HG02623 (cell line): ENCODE measurements at regions not wholly inside any gene's neighbourhood (a gene's known extent, or its start where the extent isn't known, plus 50 kb on each side); places are given as distances from the start of the nearest gene placed in this dataset.

ENCODE experiments used
- ATAC-seq: cut with Tn5 transposase; IDR thresholded peaks from one replicate; pipeline ENCODE4 v1.9.1; 2021; ENCODE audit warnings: moderate library complexity; ENCODE audit not compliant: unreplicated experiment

DNA sequence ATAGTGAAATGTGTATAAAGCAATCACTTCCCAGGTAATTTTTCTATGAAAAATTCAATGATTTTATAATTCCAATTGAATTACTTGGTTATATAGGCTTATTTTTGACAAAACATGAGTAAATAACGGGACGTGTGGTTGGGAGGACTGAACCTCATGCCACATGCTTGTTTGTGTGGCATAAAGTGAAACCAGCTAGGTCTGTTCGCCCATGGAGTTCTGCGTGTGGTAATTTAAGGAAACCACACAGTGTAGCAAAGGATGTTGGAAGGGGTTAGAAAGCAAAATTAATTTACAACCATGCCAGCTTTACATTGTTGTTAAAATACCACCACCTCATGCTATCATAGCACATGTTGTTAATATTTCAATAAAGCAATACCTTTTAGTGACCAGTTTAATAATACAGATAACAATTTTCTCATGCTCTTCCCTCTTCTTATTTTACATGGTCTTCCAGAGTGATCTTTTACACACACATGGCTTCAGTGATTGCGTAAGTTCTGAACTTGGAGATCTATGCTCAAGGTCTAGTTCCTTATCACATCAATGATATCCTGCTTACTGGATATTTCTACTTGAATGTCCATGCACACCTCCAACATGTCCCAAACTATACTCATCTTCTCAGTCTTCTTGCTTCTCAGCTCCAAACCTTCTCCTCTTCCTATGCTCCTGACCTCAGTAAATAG is 156.4 kb upstream of the ITGA4 start:
- no peak for ATAC-seq

DNA sequence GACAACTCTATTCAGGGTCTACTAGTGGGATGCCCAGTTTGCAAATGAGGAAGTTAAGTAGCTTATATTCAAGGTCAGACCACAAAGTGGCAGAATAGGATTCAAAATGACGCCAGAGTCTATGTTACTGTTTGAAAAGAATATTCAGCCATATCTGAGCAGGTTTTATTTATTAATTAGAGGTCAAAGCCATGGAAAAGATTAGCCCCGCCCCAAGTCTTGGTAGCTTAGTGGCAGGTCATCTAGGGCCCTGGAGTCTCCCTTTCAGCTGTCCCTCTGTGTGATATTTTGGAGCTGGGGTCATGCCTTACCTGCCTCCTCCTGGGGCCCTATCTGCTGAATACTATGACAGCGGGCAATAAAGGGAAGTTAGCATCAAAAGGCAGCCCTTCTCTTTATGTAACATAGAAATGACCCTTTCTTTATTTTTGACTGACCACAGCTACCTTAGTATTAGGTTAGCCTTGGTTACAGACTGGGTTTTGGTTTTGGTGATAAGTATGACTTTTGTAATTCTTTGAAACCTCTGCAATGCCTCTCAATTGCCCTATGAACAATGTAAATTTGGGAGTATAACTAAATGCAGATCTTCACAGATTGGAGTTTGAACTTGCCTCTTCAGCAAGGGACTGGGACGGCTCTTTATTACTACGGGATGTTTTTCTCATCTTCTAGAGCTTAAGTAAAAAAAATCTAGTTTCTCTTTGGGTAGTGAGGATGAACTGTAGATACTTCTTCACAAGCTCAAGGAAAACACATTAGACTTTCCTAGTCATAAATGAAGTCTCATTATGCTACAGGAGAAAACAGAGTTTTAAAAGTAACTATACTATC is 153.0 kb upstream of the ITGA4 start:
- no peak for ATAC-seq

DNA sequence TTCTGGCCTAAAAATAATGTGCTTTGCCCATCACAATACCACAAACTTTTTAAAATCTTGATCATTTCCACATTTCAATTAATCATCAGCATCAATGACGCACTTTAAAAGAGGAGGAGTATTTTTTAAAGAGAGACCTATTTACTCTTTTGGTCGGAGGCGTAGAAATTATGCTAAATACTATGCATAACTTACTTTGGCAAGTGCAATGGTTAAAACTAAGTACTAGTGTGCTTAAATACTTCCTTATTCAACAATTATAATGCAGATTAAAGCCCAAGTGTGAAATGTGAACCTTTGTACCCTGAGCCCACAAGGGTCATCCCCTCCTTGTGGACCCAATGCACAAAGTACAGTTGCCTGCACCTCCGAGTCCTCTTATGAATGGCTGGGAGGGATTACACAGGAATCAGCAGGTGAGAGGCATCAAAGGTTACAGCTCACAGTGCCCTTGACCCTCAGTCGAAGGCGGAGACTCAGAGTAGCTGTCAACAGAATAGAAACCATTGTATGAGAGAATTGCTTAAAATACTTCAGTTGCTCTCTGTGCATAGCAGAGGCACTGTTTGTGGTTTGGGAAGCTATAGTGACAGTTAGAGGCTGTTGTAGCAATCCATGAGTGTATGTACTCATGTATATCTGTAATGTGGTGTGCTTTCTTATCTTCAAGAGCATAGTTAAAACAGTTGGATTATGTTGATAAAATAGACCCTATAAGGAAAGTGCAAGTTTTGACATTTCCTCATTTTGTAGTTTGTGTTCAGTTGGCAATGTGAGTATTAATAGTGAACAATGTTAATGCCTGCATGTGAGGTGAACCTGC is 151.7 kb upstream of the ITGA4 start:
- peak; percentile 84 for ATAC-seq

GRCh38 chr2:181306785-181307184 is 150.4 kb upstream of the ITGA4 start:
- ATAC-seq, result no peak

GRCh38 chr2:181307203-181307991 is 149.8 kb upstream of the ITGA4 start:
- ATAC-seq, result no peak

DNA sequence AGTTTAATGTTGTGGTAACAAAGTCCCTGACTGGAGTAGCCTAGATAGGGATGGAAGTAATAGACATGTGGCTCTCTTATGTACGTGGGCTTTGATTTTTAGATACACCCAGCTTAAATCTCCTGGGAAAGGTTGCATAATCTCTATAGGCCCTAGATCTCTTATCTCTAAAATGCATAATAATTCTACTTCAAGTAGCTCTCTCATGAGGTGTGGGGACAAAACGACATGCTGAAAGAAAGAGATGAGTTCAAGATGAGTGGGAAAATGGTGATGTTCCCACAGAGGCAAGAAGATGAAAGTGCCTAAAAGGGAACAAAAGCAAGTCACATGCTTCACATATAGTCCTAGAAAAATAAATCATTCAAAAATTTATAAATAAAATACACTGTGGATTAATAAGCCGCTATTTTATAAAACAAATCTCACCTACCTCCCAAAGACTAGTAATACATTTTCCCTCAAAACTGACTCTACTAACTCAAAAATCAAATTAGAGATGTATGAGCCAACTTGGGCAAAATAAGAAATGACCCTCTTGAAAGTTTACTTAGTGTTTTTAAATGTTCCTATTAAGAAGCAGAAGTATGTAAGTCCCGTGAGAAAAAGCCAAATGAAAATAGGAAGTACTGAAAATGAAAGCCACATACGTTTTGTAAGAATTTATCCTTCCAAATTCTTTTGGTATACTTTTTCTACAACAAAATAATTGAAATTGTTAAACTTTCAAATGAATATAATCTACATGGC is 148.2 kb upstream of the ITGA4 start:
- no peak for ATAC-seq

DNA sequence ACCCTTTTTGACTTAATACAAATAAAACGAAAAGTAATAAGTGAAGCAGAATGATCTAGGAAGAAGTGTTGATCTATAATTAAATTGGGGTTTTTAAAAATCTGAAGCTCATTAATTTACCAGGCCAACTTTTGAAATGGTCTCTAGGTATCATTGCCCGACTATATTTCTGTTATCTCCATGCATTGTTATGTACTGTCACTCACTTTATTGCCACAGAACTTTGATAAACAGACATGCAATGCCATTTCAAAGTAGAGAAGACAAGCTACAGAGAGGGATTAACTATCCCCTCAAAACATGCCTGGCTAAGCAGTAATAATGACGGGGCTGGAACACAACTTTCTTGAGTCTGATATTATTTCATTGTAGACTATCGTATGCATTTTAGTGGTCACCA is 147.6 kb upstream of the ITGA4 start:
- no peak for ATAC-seq

- ATAC-seq, result no peak
Observed at GRCh38 chr2:181310967-181311366, 146.2 kb upstream of the ITGA4 start.

DNA sequence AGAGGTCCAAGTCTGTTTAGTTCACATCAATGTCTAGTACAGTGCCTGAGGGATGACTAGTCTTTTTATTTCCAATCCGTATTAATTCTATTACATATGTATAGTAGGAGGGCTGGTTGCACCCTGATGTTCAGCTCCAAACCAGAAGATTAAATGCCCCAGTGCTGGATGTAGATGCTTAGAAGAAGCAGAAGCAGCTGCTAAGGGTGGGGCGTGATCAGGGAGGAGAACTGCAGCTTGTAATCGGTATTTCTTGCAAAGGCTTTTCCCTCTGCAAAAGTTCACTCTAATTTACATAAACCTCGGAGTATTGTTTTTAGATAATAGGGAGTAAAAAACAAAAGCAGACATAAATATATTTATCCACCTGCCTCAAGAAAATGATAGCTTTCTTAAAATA is 145.3 kb upstream of the ITGA4 start:
- ATAC-seq, result peak; percentile 27

DNA sequence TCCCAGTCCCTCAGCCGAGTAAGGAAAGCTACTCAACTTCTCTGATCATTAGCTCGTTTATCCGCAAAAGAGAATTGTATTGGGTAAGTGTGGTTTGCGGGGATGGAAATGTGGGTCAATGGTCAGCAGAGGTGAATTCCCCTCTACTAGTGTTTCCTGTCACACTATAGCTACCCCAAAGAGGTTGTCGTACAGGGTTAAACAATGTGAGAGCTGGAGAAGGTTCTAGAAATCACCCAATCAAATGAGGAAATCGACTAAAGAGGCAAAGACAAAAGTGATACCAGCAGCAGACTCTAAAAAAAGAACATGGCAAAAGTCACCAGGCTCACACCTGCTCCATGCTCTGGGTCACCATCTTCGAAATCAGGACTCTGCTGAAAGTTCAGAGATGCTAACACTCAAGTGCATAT is 144.7 kb upstream of the ITGA4 start:
- ATAC-seq, result peak; percentile 84

DNA sequence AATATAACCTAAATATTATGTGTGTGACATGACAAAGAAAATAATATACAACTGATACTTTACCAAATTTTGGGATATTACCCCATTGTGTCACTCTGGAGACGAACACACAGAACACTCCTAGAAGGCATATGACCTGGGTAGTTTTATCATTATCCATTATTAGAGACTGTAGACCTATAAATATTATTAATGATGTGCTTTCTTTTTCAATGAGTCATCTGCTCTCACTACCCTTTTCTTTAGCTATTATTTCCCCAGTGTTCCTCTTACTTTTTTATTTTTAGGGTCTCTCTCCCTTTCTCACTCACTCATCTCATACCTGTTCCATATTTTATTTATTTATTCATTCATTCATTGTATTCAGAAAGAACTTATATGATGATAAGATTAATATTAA is 143.3 kb upstream of the ITGA4 start:
- ATAC-seq, result no peak

- ATAC-seq, result no peak
Observed at GRCh38 chr2:181314551-181314950, 142.6 kb upstream of the ITGA4 start.

DNA sequence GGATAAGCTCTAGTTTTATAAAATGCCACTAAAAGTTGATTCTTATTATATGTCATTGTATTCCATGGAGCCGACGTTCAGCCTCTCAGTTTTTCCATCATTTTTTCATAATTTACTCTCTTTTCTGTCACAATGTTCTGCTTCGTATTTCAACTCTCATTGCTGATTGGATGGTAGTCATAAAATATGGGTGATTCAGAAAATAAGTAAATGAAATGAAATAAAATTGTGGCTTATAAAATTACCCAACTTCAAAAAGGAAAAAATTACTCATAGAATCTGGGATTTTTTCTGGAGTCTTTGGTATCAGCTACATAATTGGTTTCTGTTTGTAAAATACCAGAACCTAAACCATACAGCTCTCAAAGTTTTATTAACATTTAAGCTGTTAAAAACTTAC is 139.7 kb upstream of the ITGA4 start:
- ATAC-seq, result no peak

GRCh38 chr2:181318504-181319280 is 138.5 kb upstream of the ITGA4 start:
- ATAC-seq, result no peak

- no peak for ATAC-seq
Observed at GRCh38 chr2:181319286-181319685, 137.9 kb upstream of the ITGA4 start.

DNA sequence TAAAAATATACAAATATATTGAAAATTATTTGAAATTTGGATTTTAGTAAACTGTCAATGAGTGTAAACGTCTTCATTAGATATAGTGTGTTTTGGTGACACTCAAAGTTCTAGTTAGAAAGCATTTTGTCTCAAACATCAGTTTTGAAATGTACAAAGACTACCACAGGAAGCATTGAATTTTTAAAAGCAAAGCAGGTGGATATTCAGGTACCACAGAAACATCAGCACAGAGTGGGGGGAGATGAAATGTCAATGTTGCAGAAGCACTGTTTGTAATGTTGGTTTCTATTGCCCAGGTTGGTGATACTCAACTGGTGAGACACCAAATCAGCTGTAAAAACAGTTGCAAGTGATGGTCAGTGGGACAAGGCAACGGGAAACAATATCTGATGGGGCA is 136.5 kb upstream of the ITGA4 start:
- ATAC-seq, result no peak

GRCh38 chr2:181324912-181325311 is 132.3 kb upstream of the ITGA4 start:
- no peak for ATAC-seq

- no peak for ATAC-seq
Observed at GRCh38 chr2:181326661-181327060, 130.5 kb upstream of the ITGA4 start.

- no peak for ATAC-seq
Observed at GRCh38 chr2:181330286-181330685, 126.9 kb upstream of the ITGA4 start.
